ENCODE measurements at regions not wholly inside any gene's neighbourhood (a gene's known extent, or its start where the extent isn't known, plus 50 kb on each side); places are given as distances from the start of the nearest gene placed in this dataset.
"Not testable (repeated sequence)": the region's sequence is repeated elsewhere in the genome, so short reads cannot be mapped to it uniquely, and the experiment has no call there.

- Histone ChIP-seq H3K9me3 (ENCODE audit: control insufficient read depth, low read length) (no peaks in the 10 kb centered on the region), H3K9ac (ENCODE audit: low read length) (no peak overlapping the region), H3K36me3 (ENCODE audit: control insufficient read depth, insufficient read depth, low read length, severe bottlenecking) (no peaks in the 10 kb centered on the region), H3K4me3 (ENCODE audit: low read length) (no peak overlapping the region), H3K4me1 (ENCODE audit: control insufficient read depth, insufficient read depth, low read length) (no peaks in the 10 kb centered on the region), H3K27me3 (replicated peaks; ENCODE audit: control insufficient read depth, insufficient read depth, low read length) (peaks cover 53% of the 10 kb centered on the region)
- DNase-seq (ENCODE audit: low read depth) = no peak
Measured at GRCh38 chr19:29012457-29012856, 200.5 kb downstream of the UQCRFS1 start.

- Histone ChIP-seq H3K4me3 (ENCODE audit: low read length) (no peak overlapping the region), H3K4me1 (ENCODE audit: control insufficient read depth, insufficient read depth, low read length) (no peaks in the 10 kb centered on the region), H3K27me3 (replicated peaks; ENCODE audit: control insufficient read depth, insufficient read depth, low read length) (peaks cover 32% of the 10 kb centered on the region), H3K9me3 (ENCODE audit: control insufficient read depth, low read length) (no peaks in the 10 kb centered on the region), H3K36me3 (ENCODE audit: control insufficient read depth, insufficient read depth, low read length, severe bottlenecking) (no peaks in the 10 kb centered on the region), H3K9ac (ENCODE audit: low read length) (no peak overlapping the region)
- DNase-seq (ENCODE audit: low read depth) = no peak
Measured at GRCh38 chr19:29010276-29010675, 202.7 kb downstream of the UQCRFS1 start.

GRCh38 chr19:29006057-29006735 lies 206.8 kb downstream of the UQCRFS1 start:
- no peaks in the 10 kb centered on the region for H3K9me3 ChIP-seq (ENCODE audit: control insufficient read depth, low read length)
- no peak overlapping the region for H3K9ac ChIP-seq (ENCODE audit: low read length)
- no peak overlapping the region for H3K4me3 ChIP-seq (ENCODE audit: low read length)
- H3K27me3 ChIP-seq (replicated peaks; ENCODE audit: control insufficient read depth, insufficient read depth, low read length) = peaks cover 16% of the 10 kb centered on the region
- no peaks in the 10 kb centered on the region for H3K36me3 ChIP-seq (ENCODE audit: control insufficient read depth, insufficient read depth, low read length, severe bottlenecking)
- DNase-seq (ENCODE audit: low read depth) = no peak
- H3K4me1 ChIP-seq (ENCODE audit: control insufficient read depth, insufficient read depth, low read length) = peaks cover 12% of the 10 kb centered on the region

- Histone ChIP-seq H3K27me3 (replicated peaks; ENCODE audit: control insufficient read depth, insufficient read depth, low read length) (peaks cover 14% of the 10 kb centered on the region), H3K4me1 (ENCODE audit: control insufficient read depth, insufficient read depth, low read length) (peaks cover 12% of the 10 kb centered on the region), H3K9ac (ENCODE audit: low read length) (no peak overlapping the region), H3K4me3 (ENCODE audit: low read length) (no peak overlapping the region), H3K9me3 (ENCODE audit: control insufficient read depth, low read length) (no peaks in the 10 kb centered on the region), H3K36me3 (ENCODE audit: control insufficient read depth, insufficient read depth, low read length, severe bottlenecking) (no peaks in the 10 kb centered on the region)
- DNase-seq (ENCODE audit: low read depth) = no peak
Measured at GRCh38 chr19:29004796-29005195, 208.2 kb downstream of the UQCRFS1 start.

- H3K9me3 ChIP-seq (ENCODE audit: control insufficient read depth, low read length) = no peaks in the 10 kb centered on the region
- no peak overlapping the region for H3K9ac ChIP-seq (ENCODE audit: low read length)
- peaks cover 6% of the 10 kb centered on the region for H3K27me3 ChIP-seq (replicated peaks; ENCODE audit: control insufficient read depth, insufficient read depth, low read length)
- H3K36me3 ChIP-seq (ENCODE audit: control insufficient read depth, insufficient read depth, low read length, severe bottlenecking) = no peaks in the 10 kb centered on the region
- DNase-seq (ENCODE audit: low read depth) = no peak
- peaks cover 12% of the 10 kb centered on the region for H3K4me1 ChIP-seq (ENCODE audit: control insufficient read depth, insufficient read depth, low read length)
- H3K4me3 ChIP-seq (ENCODE audit: low read length) = no peak overlapping the region
Measured at GRCh38 chr19:29003641-29004409, 209.1 kb downstream of the UQCRFS1 start.

GRCh38 chr19:29002336-29002735 lies 210.6 kb downstream of the UQCRFS1 start:
- Histone ChIP-seq H3K9ac (ENCODE audit: low read length) (peak overlapping the region; percentile 15), H3K4me1 (ENCODE audit: control insufficient read depth, insufficient read depth, low read length) (peaks cover 12% of the 10 kb centered on the region), H3K36me3 (ENCODE audit: control insufficient read depth, insufficient read depth, low read length, severe bottlenecking) (no peaks in the 10 kb centered on the region), H3K9me3 (ENCODE audit: control insufficient read depth, low read length) (peaks cover 5% of the 10 kb centered on the region), H3K4me3 (ENCODE audit: low read length) (peak overlapping the region; percentile 36), H3K27me3 (replicated peaks; ENCODE audit: control insufficient read depth, insufficient read depth, low read length) (no peaks in the 10 kb centered on the region)
- no peak for DNase-seq (ENCODE audit: low read depth)

- H3K4me1 ChIP-seq (ENCODE audit: control insufficient read depth, insufficient read depth, low read length) = peaks cover 12% of the 10 kb centered on the region
- no peak for DNase-seq (ENCODE audit: low read depth)
- no peaks in the 10 kb centered on the region for H3K36me3 ChIP-seq (ENCODE audit: control insufficient read depth, insufficient read depth, low read length, severe bottlenecking)
- peaks cover 5% of the 10 kb centered on the region for H3K9me3 ChIP-seq (ENCODE audit: control insufficient read depth, low read length)
- no peaks in the 10 kb centered on the region for H3K27me3 ChIP-seq (replicated peaks; ENCODE audit: control insufficient read depth, insufficient read depth, low read length)
- peak overlapping the region; percentile 36 for H3K4me3 ChIP-seq (ENCODE audit: low read length)
- H3K9ac ChIP-seq (ENCODE audit: low read length) = peak overlapping the region; percentile 15
Measured at GRCh38 chr19:29001597-29002245, 211.2 kb downstream of the UQCRFS1 start.

GRCh38 chr19:29001141-29001581 lies 211.8 kb downstream of the UQCRFS1 start:
- no peak overlapping the region for H3K4me3 ChIP-seq (ENCODE audit: low read length)
- H3K27me3 ChIP-seq (replicated peaks; ENCODE audit: control insufficient read depth, insufficient read depth, low read length) = no peaks in the 10 kb centered on the region
- H3K9ac ChIP-seq (ENCODE audit: low read length) = no peak overlapping the region
- no peaks in the 10 kb centered on the region for H3K36me3 ChIP-seq (ENCODE audit: control insufficient read depth, insufficient read depth, low read length, severe bottlenecking)
- DNase-seq (ENCODE audit: low read depth) = peak; percentile 3
- H3K9me3 ChIP-seq (ENCODE audit: control insufficient read depth, low read length) = peaks cover 5% of the 10 kb centered on the region
- H3K4me1 ChIP-seq (ENCODE audit: control insufficient read depth, insufficient read depth, low read length) = peaks cover 12% of the 10 kb centered on the region

- H3K36me3 ChIP-seq (ENCODE audit: control insufficient read depth, insufficient read depth, low read length, severe bottlenecking) = no peaks in the 10 kb centered on the region
- DNase-seq (ENCODE audit: low read depth) = no peak
- peaks cover 12% of the 10 kb centered on the region for H3K4me1 ChIP-seq (ENCODE audit: control insufficient read depth, insufficient read depth, low read length)
- no peak overlapping the region for H3K4me3 ChIP-seq (ENCODE audit: low read length)
- no peaks in the 10 kb centered on the region for H3K27me3 ChIP-seq (replicated peaks; ENCODE audit: control insufficient read depth, insufficient read depth, low read length)
- peaks cover 5% of the 10 kb centered on the region for H3K9me3 ChIP-seq (ENCODE audit: control insufficient read depth, low read length)
- no peak overlapping the region for H3K9ac ChIP-seq (ENCODE audit: low read length)
Measured at GRCh38 chr19:28999724-29000433, 213.1 kb downstream of the UQCRFS1 start.

GRCh38 chr19:28998974-28999373 lies 214.0 kb downstream of the UQCRFS1 start:
- DNase-seq (ENCODE audit: low read depth) = no peak
- Histone ChIP-seq H3K4me1 (ENCODE audit: control insufficient read depth, insufficient read depth, low read length) (peaks cover 12% of the 10 kb centered on the region), H3K36me3 (ENCODE audit: control insufficient read depth, insufficient read depth, low read length, severe bottlenecking) (no peaks in the 10 kb centered on the region), H3K9me3 (ENCODE audit: control insufficient read depth, low read length) (peaks cover 14% of the 10 kb centered on the region), H3K27me3 (replicated peaks; ENCODE audit: control insufficient read depth, insufficient read depth, low read length) (no peaks in the 10 kb centered on the region), H3K9ac (ENCODE audit: low read length) (no peak overlapping the region), H3K4me3 (ENCODE audit: low read length) (no peak overlapping the region)

GRCh38 chr19:28997866-28998265 lies 215.1 kb downstream of the UQCRFS1 start:
- not testable (repeated sequence) for DNase-seq (ENCODE audit: low read depth); H3K36me3 ChIP-seq (ENCODE audit: control insufficient read depth, insufficient read depth, low read length, severe bottlenecking); H3K9ac ChIP-seq (ENCODE audit: low read length); H3K27me3 ChIP-seq (replicated peaks; ENCODE audit: control insufficient read depth, insufficient read depth, low read length); H3K4me3 ChIP-seq (ENCODE audit: low read length)
- Histone ChIP-seq H3K4me1 (ENCODE audit: control insufficient read depth, insufficient read depth, low read length) (peaks cover 12% of the 10 kb centered on the region), H3K9me3 (ENCODE audit: control insufficient read depth, low read length) (peaks cover 25% of the 10 kb centered on the region)

All from adipocyte (in vitro differentiated cells).